Hepatocyte (in vitro differentiated cells): ENCODE measurements at regions not wholly inside any gene's neighbourhood (a gene's known extent, or its start where the extent isn't known, plus 50 kb on each side); places are given as distances from the start of the nearest gene placed in this dataset.

Source experiments
- EZH2 ChIP-seq: fragments of 200-600 bp; sonication (generic); IDR thresholded peaks from 2 replicates; pipeline ENCODE4 v1.6.1; 2016; ENCODE audit warnings: antibody characterized with exemption, mild to moderate bottlenecking, borderline replicate concordance
- EZH2phosphoT487 ChIP-seq: fragments of 200-600 bp; sonication (generic); IDR thresholded peaks from one replicate; pipeline ENCODE4 v1.6.1; 2018; ENCODE audit warnings: antibody characterized with exemption, mild to moderate bottlenecking, low read depth, moderate library complexity; ENCODE audit not compliant: unreplicated experiment, severe bottlenecking
- TF ChIP-seq, protein P1 (sequence below): fragments of 200-600 bp; sonication (generic); IDR thresholded peaks from 2 replicates; pipeline ENCODE4 v1.5.1; 2016; ENCODE audit warnings: antibody characterized with exemption, mild to moderate bottlenecking; ENCODE audit not compliant: poor library complexity

- TF ChIP-seq, protein P1, sequence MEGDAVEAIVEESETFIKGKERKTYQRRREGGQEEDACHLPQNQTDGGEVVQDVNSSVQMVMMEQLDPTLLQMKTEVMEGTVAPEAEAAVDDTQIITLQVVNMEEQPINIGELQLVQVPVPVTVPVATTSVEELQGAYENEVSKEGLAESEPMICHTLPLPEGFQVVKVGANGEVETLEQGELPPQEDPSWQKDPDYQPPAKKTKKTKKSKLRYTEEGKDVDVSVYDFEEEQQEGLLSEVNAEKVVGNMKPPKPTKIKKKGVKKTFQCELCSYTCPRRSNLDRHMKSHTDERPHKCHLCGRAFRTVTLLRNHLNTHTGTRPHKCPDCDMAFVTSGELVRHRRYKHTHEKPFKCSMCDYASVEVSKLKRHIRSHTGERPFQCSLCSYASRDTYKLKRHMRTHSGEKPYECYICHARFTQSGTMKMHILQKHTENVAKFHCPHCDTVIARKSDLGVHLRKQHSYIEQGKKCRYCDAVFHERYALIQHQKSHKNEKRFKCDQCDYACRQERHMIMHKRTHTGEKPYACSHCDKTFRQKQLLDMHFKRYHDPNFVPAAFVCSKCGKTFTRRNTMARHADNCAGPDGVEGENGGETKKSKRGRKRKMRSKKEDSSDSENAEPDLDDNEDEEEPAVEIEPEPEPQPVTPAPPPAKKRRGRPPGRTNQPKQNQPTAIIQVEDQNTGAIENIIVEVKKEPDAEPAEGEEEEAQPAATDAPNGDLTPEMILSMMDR, result no peak
- TF ChIP-seq EZH2, result no peak
- no peak for TF ChIP-seq EZH2phosphoT487
Measured at GRCh38 chr22:44438481-44439131, 59.4 kb downstream of the RTL6 start.
